ENCODE measurements at regions not wholly inside any gene's neighbourhood (a gene's known extent, or its start where the extent isn't known, plus 50 kb on each side); places are given as distances from the start of the nearest gene placed in this dataset.

DNA sequence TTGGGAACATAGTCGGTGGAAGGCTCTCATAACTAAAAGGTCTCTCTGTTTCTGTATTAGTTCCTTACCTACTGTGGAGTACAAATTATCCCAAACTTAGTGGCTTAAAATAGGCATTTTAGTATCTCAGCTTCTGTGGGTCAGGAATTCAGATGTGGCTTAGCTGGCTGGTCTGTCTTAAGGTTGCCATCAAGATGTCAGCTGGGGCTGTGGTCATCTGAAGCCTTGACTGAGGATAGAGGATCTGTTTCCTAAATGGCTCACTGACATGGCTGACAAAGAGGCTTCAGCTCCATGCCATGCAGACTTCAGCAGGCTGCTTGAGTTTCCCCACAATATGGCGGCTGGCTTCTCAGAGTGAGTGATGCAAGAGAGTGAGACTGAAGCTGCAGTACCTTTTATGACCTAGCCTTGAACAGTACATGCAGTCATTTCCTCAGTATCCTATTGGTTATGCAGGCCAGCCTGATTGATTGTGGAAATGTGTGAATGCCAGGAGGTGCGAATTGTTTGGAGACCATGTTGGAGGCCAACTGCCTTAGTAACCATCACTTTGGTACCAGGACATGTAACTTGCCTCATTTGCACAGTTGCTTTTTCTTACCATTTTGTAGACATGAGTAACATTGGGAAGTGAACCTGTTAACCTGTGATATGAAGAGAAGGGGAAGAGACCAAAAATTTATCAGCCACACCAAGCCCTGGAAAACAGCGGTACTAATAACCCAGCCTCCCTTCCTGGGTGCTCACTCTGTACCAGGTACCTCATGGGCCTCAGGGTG is 152.8 kb upstream of the IER5L start:
- TF ChIP-seq GATA3 (IDR thresholded peaks at IDR 0.05; ENCODE audit: low read depth, low read length), result no peak
- TF ChIP-seq GATA2 (IDR thresholded peaks at IDR 0.05; ENCODE audit: low read depth, low read length), result no peak

GRCh38 chr9:129328355-129329042 is 150.4 kb upstream of the IER5L start:
- TF ChIP-seq GATA3 (IDR thresholded peaks at IDR 0.05; ENCODE audit: low read depth, low read length) (no peak), GATA2 (IDR thresholded peaks at IDR 0.05; ENCODE audit: low read depth, low read length) (no peak)

DNA sequence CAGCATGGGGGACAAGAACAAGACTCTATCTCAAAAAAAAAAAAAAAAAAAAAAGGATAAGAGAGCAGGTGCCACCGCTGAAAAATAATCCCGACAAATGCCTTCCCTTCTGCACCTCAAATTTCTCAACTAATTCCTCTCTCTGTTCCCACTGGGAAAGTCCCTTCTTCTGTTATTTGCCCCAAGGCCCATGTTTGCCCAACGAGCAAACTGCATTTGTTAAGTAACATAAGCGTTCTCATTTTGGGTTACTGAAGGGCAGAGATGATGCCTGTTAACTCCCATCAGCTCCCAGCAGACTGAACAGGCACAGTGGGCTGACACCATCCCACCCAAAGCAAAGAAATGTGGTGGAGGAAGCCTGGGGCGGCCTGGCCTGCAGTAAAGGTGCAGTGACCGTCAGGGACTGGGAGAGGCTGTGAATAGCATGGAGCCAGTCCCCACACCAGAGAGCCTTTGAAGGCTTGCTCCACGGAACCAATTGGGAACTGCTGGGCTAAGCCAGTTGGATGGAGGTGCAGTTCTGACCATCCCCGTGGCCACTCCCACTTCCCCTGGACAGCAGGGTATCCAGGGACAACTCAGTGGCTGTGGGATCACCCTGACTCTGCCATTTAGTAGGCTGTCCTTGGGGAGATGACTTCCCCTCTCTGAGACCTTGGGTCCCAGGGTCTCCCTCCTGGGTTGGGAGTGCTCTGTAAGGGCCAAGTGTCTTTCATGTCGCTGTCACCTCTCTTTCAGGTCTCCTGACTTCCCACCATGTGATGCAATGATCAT is 149.7 kb upstream of the IER5L start:
- TF ChIP-seq GATA3 (IDR thresholded peaks at IDR 0.05; ENCODE audit: low read depth, low read length) (no peak), GATA2 (IDR thresholded peaks at IDR 0.05; ENCODE audit: low read depth, low read length) (no peak)

- TF ChIP-seq GATA2 (IDR thresholded peaks at IDR 0.05; ENCODE audit: low read depth, low read length) (no peak), GATA3 (IDR thresholded peaks at IDR 0.05; ENCODE audit: low read depth, low read length) (no peak)
Measured at GRCh38 chr9:129326061-129327005, 148.3 kb upstream of the IER5L start.

GRCh38 chr9:129324808-129325502 is 146.9 kb upstream of the IER5L start:
- TF ChIP-seq GATA3 (IDR thresholded peaks at IDR 0.05; ENCODE audit: low read depth, low read length) (no peak), GATA2 (IDR thresholded peaks at IDR 0.05; ENCODE audit: low read depth, low read length) (no peak)

GRCh38 chr9:129323999-129324553 is 146.0 kb upstream of the IER5L start:
- no peak for TF ChIP-seq GATA2 (IDR thresholded peaks at IDR 0.05; ENCODE audit: low read depth, low read length)
- no peak for TF ChIP-seq GATA3 (IDR thresholded peaks at IDR 0.05; ENCODE audit: low read depth, low read length)

DNA sequence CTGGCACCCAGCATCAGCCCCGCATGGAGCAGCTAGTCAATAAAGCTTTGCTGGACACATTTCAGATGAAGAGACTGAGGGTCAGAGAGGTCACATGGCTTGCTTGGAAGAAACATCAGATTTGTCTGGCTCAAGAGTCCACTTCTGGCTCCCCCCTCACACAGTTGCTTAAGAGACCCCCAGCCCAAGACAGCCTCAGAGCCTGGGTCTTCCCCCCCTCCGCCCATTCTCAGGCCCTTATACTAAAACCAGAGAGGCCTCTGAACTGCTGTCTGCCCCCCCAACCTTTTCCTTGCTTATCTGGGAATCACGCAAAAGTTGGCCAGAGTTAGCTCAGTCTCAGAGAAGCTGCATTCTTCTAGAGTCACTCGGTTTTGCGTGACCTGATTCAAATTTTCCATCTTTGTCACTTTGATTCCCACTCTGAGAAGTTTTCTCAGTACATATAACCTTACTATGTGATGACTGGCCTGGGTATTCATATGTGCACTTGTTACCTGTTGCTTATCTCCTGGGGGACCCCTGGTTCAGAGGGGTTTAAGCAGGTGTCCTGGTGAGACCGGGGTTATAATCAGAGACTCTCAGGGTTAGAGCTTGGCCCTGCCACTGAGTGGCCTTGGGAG is 145.4 kb upstream of the IER5L start:
- TF ChIP-seq GATA3 (IDR thresholded peaks at IDR 0.05; ENCODE audit: low read depth, low read length) (no peak), GATA2 (IDR thresholded peaks at IDR 0.05; ENCODE audit: low read depth, low read length) (no peak)

- TF ChIP-seq GATA3 (IDR thresholded peaks at IDR 0.05; ENCODE audit: low read depth, low read length) (no peak), GATA2 (IDR thresholded peaks at IDR 0.05; ENCODE audit: low read depth, low read length) (no peak)
Measured at GRCh38 chr9:129322641-129323375, 144.7 kb upstream of the IER5L start.

DNA sequence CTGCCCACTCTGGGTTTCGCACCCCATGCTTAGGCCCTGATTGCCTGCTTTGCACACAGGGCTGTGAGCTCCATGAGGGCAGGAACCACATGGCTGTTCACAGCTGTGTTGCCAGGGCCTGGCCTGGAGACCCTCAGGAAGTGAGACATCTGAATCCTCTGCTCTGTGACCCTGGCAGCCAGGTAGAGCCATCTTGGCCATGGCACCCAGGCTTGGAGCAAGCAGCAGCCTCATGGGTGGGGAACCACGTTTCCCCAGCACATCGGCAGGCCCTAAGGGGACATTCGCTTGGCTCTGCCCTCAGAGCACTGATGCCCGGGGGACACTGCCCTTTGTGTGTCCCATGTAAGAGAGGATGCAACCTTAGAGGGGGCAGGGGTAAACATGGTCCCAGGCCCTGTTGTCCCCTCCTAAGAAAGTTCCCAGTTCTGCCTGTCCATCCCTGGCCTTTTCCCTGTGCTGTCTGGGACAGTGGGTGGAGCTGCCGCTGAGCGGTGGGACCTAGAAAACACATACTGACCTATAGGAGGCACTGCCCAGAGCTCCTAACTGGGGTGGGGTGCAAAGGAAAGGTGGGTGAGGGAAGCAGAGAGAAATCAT is 144.1 kb upstream of the IER5L start:
- no peak for TF ChIP-seq GATA2 (IDR thresholded peaks at IDR 0.05; ENCODE audit: low read depth, low read length)
- no peak for TF ChIP-seq GATA3 (IDR thresholded peaks at IDR 0.05; ENCODE audit: low read depth, low read length)

DNA sequence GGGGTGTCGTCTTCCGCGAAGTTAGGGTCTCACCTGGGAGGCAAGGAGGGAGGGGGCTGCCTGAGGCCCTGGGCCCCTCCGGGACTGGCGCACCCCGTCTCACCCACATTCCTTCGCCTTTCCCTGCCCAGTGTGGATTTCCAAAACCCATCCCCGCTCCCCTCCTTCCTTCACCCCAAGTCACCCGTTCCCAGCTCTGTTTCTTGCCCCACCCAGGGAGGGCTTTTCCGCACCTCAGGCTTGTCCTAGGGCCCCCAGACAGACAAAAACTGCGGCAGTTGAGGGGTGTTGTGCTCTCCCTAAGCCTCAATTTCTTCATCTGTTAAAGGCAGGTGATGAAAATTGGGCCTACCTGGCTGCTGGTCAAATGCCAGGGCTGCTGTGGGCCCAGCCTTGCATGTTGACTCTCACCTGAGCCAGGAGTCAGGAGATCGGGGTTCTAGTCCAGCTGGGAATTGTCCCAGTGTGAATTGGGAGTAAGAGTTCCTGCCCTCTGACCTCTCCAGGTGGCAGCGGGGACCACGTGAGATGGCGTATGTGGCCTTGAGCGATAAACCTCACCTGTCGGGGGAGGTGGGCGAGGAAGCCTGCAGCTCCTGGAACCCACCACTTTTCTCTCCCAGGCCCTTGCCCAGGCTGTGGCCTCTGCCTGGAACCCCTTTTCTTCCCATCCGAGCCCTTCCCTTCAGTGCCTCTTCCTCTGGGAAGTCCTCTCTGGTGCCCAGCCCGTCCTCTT is 143.4 kb upstream of the IER5L start:
- TF ChIP-seq GATA3 (IDR thresholded peaks at IDR 0.05; ENCODE audit: low read depth, low read length), result no peak
- TF ChIP-seq GATA2 (IDR thresholded peaks at IDR 0.05; ENCODE audit: low read depth, low read length), result no peak

Measured in SH-SY5Y (cell line).